ENCODE measurements at regions not wholly inside any gene's neighbourhood (a gene's known extent, or its start where the extent isn't known, plus 50 kb on each side); places are given as distances from the start of the nearest gene placed in this dataset.
"Not testable (repeated sequence)": the region's sequence is repeated elsewhere in the genome, so short reads cannot be mapped to it uniquely, and the experiment has no call there.

DNA sequence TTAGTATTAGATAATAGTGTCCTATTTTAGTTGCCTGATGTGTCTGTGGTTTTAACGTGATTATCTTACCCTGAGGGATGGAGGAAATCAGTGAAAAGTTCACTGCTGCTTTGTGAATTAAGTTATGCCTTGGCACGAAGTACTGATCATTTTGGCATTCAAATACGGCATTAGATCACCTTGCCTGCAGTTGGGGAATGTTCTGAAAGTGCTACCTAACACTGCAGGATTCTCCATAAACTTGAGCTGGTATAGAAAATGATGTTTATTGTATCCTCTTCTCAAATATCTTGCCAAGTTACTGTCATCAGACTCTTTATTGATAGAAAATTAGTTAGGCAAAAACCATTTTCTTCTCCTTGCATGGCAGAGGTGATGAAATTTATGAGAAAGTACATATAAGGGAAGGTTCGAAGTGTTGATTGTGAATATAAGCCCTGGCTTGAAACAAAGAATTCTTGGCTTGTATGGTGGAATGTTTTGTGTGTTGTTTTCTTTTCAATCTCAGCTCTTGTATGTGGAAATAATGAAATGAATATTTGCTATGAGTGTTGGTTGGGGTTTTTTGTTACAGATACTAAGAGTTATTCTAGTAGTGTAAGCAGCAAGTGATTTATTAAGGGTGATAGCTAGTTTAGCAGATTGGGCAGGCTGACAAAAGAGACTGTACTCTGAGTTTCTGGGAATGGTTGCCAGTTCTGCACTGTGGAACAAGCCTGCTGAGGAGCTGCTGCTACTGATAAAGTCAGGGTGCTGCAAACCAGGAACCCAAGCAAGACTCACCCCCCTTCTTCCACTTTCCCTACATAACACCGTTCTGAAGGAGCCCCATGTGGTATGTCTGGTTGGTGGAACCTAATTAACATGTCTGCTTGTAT lies 448.3 kb downstream of the PCNX1 start:
- H3K4me3 ChIP-seq (ENCODE audit: low read depth in 1 of 2, low read length in 1 of 2) = no peak overlapping the region
- peak overlapping the region; percentile 41 for H3K27ac ChIP-seq
- H3K36me3 ChIP-seq = no peaks in the 10 kb centered on the region
- TF ChIP-seq, protein P1, sequence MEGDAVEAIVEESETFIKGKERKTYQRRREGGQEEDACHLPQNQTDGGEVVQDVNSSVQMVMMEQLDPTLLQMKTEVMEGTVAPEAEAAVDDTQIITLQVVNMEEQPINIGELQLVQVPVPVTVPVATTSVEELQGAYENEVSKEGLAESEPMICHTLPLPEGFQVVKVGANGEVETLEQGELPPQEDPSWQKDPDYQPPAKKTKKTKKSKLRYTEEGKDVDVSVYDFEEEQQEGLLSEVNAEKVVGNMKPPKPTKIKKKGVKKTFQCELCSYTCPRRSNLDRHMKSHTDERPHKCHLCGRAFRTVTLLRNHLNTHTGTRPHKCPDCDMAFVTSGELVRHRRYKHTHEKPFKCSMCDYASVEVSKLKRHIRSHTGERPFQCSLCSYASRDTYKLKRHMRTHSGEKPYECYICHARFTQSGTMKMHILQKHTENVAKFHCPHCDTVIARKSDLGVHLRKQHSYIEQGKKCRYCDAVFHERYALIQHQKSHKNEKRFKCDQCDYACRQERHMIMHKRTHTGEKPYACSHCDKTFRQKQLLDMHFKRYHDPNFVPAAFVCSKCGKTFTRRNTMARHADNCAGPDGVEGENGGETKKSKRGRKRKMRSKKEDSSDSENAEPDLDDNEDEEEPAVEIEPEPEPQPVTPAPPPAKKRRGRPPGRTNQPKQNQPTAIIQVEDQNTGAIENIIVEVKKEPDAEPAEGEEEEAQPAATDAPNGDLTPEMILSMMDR (IDR thresholded peaks at IDR 0.05) = no peak
- no peaks in the 10 kb centered on the region for H3K9me3 ChIP-seq
- H3K4me1 ChIP-seq (ENCODE audit: control insufficient read depth in 1 of 2, insufficient read depth in 1 of 2, low read depth in 1 of 2, low read length in 1 of 2) = no peaks in the 10 kb centered on the region
- no peaks in the 10 kb centered on the region for H3K27me3 ChIP-seq

GRCh38 chr14:71358209-71358931 lies 451.1 kb downstream of the PCNX1 start:
- Histone ChIP-seq H3K36me3 (no peaks in the 10 kb centered on the region), H3K27me3 (no peaks in the 10 kb centered on the region), H3K9me3 (no peaks in the 10 kb centered on the region), H3K27ac (peak overlapping the region; percentile 16), H3K4me3 (ENCODE audit: low read depth in 1 of 2, low read length in 1 of 2) (no peak overlapping the region), H3K4me1 (ENCODE audit: control insufficient read depth in 1 of 2, insufficient read depth in 1 of 2, low read depth in 1 of 2, low read length in 1 of 2) (peaks cover 18 to 24% of the 10 kb centered on the region in 2 experiments)
- TF ChIP-seq, protein P1 (IDR thresholded peaks at IDR 0.05) = no peak

- peaks cover 24 to 30% of the 10 kb centered on the region in 2 experiments for H3K4me1 ChIP-seq (ENCODE audit: control insufficient read depth in 1 of 2, insufficient read depth in 1 of 2, low read depth in 1 of 2, low read length in 1 of 2)
- H3K27me3 ChIP-seq; H3K4me3 ChIP-seq (ENCODE audit: low read depth in 1 of 2, low read length in 1 of 2); H3K36me3 ChIP-seq; H3K9me3 ChIP-seq: not testable (repeated sequence)
- peak overlapping the region; percentile 16 for H3K27ac ChIP-seq
Observed at GRCh38 chr14:71358932-71359421, 451.7 kb downstream of the PCNX1 start.

DNA sequence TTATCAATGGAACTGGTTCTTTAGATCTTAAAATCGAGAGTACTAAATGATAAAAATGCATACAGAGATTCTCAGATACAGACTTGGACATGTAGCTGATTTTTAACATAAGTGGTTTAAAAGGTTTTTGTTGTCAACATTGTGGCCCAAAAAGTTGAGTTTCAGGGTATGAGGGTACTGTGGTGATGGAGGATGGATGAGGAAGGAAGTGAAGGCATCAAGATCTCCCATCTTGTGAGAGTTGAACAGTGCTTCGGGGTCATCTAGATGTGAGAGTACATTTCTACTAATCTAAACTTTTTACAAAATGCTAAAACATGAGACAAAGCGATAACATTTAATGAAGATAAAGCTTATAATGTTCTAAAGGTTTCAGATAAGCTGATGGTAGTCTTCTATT lies 452.6 kb downstream of the PCNX1 start:
- Histone ChIP-seq H3K27ac (peak overlapping the region; percentile 84), H3K27me3 (no peaks in the 10 kb centered on the region), H3K9me3 (no peaks in the 10 kb centered on the region), H3K4me3 (ENCODE audit: low read depth in 1 of 2, low read length in 1 of 2) (no peak overlapping the region), H3K36me3 (no peaks in the 10 kb centered on the region), H3K4me1 (ENCODE audit: control insufficient read depth in 1 of 2, insufficient read depth in 1 of 2, low read depth in 1 of 2, low read length in 1 of 2) (peaks cover 26 to 34% of the 10 kb centered on the region in 2 experiments)
- TF ChIP-seq, protein P1 (IDR thresholded peaks at IDR 0.05) = no peak

DNA sequence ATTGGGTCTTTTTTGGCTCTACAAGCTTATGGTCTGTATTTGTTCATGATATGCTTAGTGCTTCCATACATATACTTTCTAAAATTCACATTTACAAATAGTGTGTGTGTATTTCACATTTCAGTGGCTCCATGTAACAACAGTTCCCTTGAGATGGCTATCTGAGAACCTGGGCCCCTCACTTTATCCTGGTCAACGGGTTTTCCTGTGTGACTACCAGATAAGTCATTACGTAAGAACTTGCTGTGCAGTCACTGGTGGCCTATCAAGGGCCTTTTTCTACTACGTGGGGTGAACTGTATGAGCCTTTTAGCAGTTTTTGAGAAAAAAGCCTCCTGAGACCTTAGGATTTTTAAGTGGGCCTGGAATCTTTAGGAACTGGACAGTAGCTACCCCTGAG lies 454.1 kb downstream of the PCNX1 start:
- H3K27ac ChIP-seq = peak overlapping the region; percentile 84
- H3K27me3 ChIP-seq = no peaks in the 10 kb centered on the region
- peaks cover 26 to 34% of the 10 kb centered on the region in 2 experiments for H3K4me1 ChIP-seq (ENCODE audit: control insufficient read depth in 1 of 2, insufficient read depth in 1 of 2, low read depth in 1 of 2, low read length in 1 of 2)
- no peak overlapping the region for H3K4me3 ChIP-seq (ENCODE audit: low read depth in 1 of 2, low read length in 1 of 2)
- H3K9me3 ChIP-seq = no peaks in the 10 kb centered on the region
- TF ChIP-seq, protein P1 (IDR thresholded peaks at IDR 0.05) = no peak
- no peaks in the 10 kb centered on the region for H3K36me3 ChIP-seq

DNA sequence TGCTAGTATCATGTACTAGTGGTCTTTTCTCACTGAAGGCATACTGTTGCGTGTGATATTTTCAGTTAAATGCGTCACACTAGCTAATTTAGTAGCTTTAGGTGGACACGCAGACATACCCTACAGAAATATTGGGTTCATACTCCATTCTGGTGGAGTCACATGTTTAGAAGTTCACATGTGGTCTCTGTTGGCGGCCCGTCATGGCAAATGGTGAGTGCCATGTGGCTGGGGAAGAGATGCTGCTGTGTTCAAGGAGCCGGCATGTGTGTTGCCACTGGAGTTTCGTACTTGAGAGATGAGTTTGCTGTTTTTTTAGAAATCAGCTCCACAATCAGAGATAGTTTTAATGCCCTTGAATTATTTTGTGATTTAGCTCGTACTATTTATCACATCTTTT lies 454.6 kb downstream of the PCNX1 start:
- Histone ChIP-seq H3K27me3 (no peaks in the 10 kb centered on the region), H3K4me3 (ENCODE audit: low read depth in 1 of 2, low read length in 1 of 2) (no peak overlapping the region), H3K36me3 (no peaks in the 10 kb centered on the region), H3K9me3 (no peaks in the 10 kb centered on the region), H3K27ac (peak overlapping the region; percentile 84), H3K4me1 (ENCODE audit: control insufficient read depth in 1 of 2, insufficient read depth in 1 of 2, low read depth in 1 of 2, low read length in 1 of 2) (peaks cover 26 to 34% of the 10 kb centered on the region in 2 experiments)
- TF ChIP-seq, protein P1 (IDR thresholded peaks at IDR 0.05) = no peak
